DMS 273 treated with DMSO at 0.1 percent for 48 hours (cell line): ENCODE measurements at regions not wholly inside any gene's neighbourhood (a gene's known extent, or its start where the extent isn't known, plus 50 kb on each side); places are given as distances from the start of the nearest gene placed in this dataset.
A peak's percentile ranks its signal among the peaks of the same experiment; 100 is the strongest.

Experiments used
- DNase-seq: peaks from one replicate; lab custom pipeline; 2025; lab: John Stamatoyannopoulos, UW

GRCh38 chr4:137310593-137311490 is 221.5 kb downstream of the PCDH18 start:
- DNase-seq = peak; percentile 12

DNA sequence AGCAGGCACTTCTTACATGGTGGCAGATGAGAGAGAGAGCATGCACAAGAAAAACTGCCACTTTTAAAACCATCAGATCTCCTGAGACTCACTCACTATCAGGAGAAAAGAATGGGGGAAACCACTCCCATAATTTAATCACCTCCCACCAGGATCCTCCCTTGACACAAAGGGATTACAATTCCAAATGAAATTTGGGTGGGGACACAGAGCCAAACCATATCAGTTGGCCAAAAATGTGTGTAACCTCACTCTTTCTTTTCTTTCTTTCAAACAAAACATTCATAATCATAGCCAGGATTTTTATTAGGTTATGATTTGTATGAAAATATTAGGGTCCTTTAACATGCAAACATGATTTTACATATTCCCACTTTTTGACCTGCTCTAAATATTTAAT is 222.1 kb downstream of the PCDH18 start:
- no peak for DNase-seq

DNA sequence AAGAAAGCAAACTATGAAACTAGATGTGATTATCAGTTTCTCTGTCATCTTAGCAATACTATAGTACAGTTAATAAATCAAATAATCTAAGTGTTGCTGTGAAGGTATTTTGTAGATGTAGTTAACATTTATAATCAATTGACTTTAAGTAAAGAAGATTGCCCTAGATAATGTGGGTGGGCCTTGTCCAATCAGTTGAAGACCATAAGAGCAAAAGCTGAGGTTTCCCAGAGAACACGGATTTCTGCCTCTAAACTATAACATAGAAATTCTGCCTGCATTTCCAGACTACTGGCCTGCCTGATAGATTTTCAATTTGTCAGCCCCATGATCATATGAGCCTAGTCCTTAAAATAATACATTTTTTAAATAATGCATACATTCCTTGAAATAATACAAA is 222.9 kb downstream of the PCDH18 start:
- DNase-seq = no peak

DNA sequence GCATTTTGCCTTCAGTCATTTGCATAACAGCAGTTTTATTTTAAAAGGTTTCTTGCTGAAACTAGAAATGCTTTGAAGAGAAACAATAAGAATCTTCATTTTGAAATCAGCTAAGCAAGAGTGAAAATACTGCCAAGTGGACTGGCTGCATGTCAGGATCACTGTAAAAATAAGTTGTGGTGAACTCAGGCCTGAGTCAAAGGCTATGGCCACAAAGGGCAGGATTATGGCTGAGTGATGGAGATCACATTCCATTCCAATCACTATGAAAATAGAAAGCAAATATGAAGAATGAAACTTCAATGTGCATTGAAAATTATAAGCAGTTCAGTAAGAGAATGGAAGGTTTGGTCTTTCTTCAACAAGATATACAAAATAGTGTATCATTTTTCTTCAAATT is 224.5 kb downstream of the PCDH18 start:
- DNase-seq = no peak

GRCh38 chr4:137300776-137301175 is 231.5 kb downstream of the PCDH18 start:
- DNase-seq = no peak

GRCh38 chr4:137299281-137299680 is 233.0 kb downstream of the PCDH18 start:
- DNase-seq = no peak

DNA sequence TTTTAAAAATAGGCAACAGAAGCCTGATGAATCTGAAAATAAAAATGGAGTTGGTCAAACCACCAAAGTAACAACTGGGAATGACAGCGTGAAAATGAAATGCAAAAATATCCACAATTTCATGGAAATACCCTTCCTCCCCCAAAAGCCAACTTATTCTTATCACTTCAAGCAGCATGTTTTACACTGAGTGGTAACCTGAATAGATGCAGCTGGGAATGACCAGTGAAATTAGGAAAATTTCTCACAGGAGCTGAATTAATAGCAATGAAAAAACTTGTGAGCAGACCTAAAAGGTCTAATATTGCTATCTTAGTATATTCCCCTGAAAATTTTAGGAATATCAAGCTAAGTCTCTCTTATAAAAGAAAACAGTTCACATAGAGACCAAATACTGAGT is 239.0 kb downstream of the PCDH18 start:
- no peak for DNase-seq

DNA sequence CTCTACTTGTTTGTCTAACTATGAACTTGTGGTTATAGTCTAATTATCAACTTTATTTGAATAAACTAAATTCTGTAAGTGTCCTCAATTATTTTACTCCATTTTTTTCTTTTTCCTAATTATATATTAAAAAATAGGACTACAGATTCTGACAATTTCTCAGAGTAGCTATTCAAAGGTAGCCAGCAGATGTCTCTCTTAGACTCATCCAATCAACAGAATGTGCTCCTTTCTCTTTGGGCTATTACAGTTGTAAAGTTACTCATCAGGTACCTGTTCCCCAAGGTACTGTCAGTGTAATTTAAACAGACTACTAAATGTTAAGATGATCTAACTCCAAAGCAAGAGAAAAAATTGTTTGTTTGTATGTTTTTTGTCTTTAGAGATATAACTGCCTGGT is 248.6 kb downstream of the PCDH18 start:
- DNase-seq = no peak

- DNase-seq = no peak
Observed at GRCh38 chr4:137278431-137278830, 253.9 kb downstream of the PCDH18 start.

- no peak for DNase-seq
Observed at GRCh38 chr4:137274404-137274803, 257.9 kb downstream of the PCDH18 start.

GRCh38 chr4:137267024-137267423 is 265.3 kb downstream of the PCDH18 start:
- no peak for DNase-seq

- no peak for DNase-seq
Observed at GRCh38 chr4:137266511-137266910, 265.8 kb downstream of the PCDH18 start.

- DNase-seq = no peak
Observed at GRCh38 chr4:137263206-137263605, 269.1 kb downstream of the PCDH18 start.

- no peak for DNase-seq
Observed at GRCh38 chr4:137253949-137254348, 278.3 kb downstream of the PCDH18 start.

- DNase-seq = no peak
Observed at GRCh38 chr4:137249112-137249511, 283.2 kb downstream of the PCDH18 start.

DNA sequence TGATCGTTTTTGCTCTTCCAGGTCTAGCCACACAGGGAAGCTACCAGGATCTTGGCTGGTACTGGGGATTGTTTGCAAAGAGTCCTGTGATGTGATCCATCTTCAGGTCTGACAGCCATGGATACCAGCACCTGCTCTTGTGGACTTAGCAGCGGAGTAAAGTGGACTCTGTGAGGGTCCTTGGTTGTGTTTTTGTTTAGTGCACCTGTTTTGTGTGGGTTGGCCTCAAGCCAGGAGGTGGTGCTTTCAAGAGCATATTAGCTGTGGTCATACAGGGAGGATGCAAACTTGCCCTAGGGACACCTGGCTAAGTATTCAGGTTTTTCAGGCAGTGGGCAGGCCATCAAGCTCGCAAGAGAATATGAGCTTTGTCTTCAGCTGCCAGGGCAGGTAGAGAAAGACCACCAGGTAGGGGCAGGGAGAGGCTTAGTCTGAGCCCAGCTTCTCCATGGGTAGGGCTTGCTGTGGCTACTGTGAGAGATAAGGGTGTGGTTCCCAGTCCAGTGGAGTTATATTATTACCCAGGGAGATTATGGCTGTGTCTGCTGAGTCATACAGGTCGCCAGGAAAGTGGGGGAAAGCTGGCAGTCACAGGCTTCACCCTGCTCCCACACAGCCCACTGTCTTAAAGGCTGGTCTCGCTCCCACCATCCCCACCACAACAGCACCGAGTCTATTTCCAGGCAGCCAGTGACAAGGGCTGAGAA is 293.7 kb downstream of the PCDH18 start:
- DNase-seq = no peak

GRCh38 chr4:137226900-137227299 is 305.4 kb downstream of the PCDH18 start:
- no peak for DNase-seq

DNA sequence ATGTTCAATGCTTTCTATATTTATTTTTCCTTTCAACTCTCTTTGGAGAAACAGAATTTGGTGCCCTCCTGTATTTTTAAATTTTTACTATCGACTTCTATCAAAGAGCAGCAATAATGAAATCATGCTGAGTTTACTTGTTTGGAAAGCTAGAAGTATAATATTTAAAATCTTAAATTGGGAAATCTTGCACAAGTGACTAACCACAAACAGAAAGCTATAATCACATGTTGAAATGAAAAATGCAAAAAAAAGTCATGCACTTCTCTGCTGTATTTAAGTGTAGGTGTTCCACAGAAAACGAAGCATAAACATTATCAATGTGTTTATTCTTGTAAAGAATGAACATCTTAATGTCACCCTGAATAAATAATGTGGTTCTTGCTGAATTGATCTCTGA is 306.1 kb downstream of the PCDH18 start:
- no peak for DNase-seq

DNA sequence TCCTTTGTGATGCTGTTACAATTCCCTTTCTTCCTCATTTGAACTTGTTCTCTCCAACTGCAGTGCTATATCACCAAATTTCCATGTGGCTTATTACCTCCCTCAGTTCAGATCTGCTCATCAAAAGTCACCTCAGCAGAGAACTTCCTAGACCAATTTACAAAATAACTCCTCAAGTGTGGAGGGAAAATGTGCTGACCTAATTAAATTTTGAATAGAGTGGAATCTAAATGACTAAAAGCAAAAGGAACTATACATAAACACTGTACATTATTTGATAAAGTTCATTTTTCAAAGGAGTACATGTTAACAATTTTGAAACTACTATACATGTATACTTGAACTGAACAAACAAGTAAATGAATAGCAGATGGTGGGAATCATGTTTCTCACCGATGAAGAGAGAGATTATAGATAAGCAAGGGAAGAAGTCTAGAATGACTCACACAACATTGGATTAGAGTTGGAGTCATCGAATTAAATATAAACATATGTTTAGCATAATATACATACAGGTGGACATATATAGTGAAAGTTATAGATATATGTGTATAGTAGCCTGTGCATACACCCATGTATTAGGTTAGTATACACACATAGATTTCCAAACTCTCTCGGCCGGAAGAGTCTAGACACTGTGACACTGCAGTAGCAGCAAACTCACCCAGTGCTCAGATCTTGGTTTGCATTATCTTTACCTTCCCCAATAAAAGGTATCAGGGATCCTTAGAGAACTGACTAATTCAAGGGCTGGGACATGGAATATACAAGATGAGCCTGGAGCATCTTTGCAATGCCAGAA is 318.7 kb downstream of the PCDH18 start:
- peak; percentile 60 for DNase-seq

- no peak for DNase-seq
Observed at GRCh38 chr4:137212601-137213000, 319.7 kb downstream of the PCDH18 start.

- DNase-seq = no peak
Observed at GRCh38 chr4:137209240-137209639, 323.1 kb downstream of the PCDH18 start.

DNA sequence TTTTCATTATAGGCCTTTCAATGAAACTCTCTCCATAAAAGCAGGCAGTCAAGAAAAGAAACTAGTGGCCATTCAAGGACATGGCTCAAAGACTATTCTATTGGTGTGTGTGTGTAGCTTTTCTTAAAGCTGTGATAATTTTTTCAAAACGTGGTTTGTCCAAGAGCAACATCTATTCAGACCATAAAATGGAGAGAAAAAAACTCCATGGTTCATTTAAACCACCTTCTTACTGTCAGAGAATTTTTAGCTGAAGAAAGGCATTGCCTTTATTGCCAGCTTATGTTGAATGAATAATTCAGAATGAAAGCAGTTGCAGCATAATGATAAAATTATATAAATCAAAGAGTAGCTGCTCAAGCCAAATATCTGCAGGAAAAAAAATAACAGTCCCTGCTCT is 325.5 kb downstream of the PCDH18 start:
- no peak for DNase-seq

- DNase-seq = no peak
Observed at GRCh38 chr4:137203601-137204000, 328.7 kb downstream of the PCDH18 start.
